ENCODE measurements at regions not wholly inside any gene's neighbourhood (a gene's known extent, or its start where the extent isn't known, plus 50 kb on each side); places are given as distances from the start of the nearest gene placed in this dataset.

GRCh38 chr12:25794571-25794970 lies 163.9 kb upstream of the RASSF8 start:
- TF ChIP-seq CTCF (IDR thresholded peaks at IDR 0.05) (no peak), POLR2A (IDR thresholded peaks at IDR 0.05) (no peak)

Data from testis (tissue), 2 donors.